G401.6 (cell line): ENCODE measurements at regions not wholly inside any gene's neighbourhood (a gene's known extent, or its start where the extent isn't known, plus 50 kb on each side); places are given as distances from the start of the nearest gene placed in this dataset.
"Not testable (repeated sequence)": the region's sequence is repeated elsewhere in the genome, so short reads cannot be mapped to it uniquely, and the experiment has no call there.

ENCODE experiments used
- FAIRE-seq: peaks from 2 replicates; lab custom pipeline; 2012; peaks lifted over from hg19 to GRCh38; lab: Jason Lieb, UNC

DNA sequence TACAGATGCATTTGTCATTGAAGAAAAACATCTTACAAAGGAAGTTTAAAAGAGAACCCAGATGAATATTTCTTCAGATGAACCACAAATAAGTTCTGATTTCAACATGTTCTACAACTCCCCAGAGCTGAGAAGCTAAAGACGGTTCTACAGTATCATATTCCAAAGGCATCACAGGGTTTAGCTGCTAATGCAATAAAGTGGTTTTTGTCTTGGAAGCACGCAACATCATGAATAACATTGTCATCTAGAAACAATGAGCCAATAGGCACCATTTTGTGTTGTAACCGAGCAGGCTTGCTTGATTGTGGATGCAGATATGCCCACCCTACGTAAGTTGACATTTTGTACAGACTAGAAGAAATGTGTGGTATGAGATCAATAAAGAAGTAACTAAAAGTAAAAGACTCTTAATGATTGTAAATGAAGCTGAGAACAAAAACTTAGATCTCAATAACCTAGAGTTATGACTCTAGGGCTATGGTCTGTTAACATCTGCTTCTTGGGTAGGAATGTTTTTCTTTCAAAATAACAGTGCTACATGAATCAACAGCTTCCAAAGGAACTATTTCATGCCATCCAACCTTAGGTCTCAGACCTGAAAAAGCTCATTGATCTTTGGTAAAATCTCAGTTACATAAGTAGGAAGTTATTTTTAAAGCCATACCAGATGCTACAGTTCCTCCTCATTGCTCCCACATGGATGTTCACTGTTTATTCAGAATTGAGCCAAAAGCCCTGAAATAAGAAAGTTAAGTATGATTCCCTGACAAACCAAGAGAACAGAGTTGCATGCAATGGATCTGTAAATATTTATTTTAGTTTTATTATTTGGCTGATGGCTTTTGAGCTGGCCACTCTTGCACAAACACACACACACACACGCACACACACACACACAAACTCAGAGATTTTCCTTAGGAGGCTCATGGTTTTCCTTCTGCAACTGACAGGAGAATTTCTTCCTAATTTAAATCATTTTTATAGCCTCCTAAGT lies 118.7 kb upstream of the SLCO6A1 start:
- no peak for FAIRE-seq

DNA sequence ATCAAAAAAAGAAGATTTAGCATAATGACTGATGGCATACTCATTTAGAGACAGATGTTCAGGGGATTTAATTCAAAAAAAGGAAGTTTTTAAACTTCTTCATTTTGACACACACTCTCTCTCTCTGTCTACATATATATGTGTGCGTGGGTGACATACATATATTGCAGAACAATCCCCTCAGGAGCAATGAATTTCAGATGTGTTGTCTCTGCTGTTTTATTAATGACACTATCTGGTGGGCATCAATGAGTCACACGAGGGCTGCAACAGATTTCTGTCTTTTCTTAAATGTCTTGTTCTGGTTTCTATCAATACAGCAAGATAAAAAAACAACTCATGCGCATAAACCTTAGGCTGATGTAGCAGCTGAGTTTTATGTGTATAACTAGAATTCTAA lies 123.5 kb upstream of the SLCO6A1 start:
- FAIRE-seq: no peak

DNA sequence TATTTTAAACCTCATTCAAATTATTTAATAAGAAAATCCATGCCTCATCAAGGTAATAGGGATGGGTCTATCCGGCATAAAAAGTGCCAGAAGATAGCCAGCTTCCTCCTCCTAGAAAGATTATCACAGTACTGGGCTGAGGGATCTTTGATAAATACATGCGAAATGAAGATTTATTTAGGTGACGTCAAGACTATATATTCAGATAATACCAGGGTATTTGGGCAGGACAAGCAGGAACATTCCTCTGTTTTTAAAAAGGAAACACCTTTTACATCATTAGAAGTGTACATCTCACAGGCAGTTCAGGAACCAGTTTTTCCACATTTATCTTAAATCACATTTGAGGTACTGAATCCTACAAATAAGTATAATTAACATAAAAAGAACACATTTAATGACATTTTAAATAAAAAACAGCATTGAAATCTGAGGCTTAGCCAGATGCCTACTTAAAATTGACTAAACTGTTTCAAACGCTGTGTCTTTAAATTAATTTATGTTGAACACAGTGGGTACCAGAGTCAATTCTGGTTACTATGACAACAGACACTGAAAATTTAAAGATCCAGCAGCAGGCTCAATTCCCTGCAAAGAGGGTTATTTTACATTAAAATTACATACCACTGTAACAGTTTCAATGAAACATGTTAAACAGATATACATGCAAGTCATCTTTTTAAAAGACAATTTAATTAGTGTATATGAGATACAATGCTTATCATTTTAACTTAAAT lies 124.7 kb upstream of the SLCO6A1 start:
- FAIRE-seq: no peak

DNA sequence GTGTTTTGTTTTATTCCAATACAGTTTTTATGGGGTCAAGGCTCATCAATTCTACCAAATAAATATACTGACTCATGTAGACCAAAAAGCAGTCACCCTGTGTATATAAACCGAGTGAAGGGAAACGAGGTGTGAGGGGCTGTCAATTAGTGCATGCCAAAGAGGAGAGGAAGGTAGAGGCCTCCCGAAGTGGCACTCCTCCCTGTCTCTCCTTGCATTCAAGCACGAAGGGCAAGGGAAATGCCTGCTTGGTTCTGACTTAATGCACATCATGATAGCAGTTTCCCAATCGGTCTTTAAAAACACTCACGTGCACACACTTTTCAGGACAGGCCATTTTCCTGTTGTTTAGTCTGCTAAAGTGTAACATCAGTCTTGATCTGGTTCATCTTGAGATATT lies 125.6 kb upstream of the SLCO6A1 start:
- FAIRE-seq: no peak

DNA sequence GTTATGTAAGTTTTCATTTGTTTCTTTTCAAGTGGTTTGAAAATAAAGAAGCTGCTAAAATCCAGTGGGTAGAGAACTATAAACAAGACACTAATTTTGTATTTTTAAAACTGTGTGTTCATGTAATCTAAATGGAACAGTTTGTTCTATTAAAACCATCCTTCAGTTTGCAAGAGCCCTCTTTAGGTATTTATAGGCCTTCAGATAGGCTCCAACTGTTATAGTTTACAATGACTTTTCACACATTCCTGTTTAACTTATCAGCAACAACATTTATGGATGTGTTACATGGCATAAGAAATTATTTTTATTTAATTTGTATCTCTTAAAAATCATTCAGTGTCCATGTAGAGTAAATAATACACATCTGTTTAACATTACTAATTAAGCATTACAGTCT lies 126.7 kb upstream of the SLCO6A1 start:
- no peak for FAIRE-seq

DNA sequence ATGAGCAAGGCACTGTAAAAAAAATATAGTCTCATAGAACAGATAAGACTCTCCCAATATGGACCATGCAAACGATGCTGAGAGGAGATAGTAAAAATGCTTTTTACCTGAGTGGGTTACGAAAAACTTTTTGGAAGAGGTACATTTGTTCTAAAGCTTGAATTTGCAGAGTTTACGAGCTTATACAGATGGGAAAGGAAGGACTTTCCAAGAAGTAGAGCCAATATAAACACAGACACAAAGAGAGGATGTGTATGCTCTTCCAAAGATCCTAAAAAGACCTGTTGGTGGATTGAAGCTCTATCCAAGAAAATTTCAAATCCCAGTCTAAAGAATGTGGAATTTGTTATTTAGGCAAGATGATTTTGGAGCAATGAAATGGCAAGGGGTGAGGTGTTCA lies 127.1 kb upstream of the SLCO6A1 start:
- no peak for FAIRE-seq

DNA sequence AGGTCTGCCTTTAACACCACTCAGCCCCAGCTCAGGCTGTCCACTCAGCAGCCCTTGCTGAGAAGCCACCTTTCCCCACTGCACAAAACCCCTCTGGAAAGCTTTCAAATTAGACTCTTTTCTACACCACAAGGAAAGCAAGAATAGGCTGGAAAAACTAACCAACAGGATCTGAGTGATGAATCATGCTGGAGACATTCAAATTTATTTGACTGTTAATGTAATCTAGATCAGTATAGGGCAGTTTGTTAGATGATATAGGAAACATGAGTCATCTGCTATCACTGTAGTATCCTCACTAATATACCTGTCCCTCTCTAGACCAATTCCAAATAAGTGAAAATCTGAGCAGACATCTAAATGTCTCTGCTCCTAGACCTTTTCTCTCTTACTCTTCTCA lies 127.8 kb upstream of the PAM start:
- no peak for FAIRE-seq

DNA sequence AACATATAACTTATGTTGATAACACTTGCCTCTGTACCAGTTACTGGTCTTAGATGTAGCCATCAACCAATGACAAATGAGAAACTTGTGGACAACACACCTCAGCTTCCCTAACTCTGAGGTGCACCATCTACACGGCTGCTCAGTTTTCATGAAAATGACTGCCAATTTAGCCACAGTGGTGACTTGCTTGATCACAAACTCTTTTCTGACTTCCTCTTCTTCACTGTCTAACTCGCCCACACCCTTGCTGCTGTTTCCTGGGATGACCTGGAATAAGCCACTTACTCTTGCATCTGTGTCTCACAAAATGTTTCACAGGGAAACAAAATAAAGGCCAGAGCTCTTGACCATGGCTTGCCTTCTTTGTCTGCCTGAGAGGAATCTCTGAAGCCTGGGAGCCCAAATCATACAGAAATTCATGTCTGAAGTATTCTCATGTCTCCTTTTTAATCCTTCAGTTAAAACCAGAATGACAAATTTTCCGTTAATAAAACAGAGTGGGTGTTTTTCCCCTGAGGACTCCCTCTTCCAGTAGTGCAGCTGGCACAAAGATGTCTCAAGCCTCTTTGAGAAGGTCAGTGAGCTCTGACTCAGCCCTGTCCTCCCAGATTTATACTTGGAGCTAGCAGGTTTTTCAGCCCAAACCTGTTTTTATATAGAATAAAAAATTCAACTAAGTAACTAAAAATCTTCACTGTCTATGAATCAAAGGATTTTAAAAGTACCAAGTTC lies 126.5 kb upstream of the PAM start:
- no peak for FAIRE-seq

DNA sequence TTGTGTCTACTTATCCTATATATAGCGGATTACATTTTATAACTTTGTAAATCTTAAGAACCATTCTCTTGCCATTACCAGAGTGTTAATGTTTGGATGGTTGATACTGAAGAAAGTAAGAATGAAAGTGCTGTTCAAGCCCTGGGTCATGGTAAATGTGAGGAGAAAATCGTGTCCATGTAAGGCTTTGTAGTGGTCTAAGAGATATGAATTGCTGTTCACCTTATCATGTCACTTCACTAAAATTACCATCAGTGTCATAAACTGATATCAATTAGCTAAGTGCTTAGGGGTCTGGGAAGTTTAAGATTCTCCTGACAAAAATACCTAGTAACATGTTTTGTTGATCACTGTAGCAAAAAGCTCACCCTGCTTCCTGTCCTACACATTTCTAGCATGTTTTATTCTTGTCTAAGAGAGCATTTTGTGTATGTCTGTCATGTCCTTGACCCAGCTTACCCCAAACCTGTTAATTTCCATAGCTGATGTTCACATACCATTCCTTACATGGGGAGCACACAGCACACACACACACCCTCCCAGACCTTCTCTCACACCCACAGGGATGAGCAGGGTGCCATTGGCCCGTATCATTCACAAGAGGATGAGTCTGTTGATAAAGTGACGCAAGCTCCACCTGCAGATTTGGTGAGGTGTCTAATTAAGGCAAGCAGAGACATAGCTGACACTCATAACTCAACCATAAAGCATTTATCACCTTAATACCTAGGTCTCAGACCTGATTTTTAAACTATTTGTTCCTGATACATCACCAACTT lies 125.1 kb upstream of the PAM start:
- no peak for FAIRE-seq

DNA sequence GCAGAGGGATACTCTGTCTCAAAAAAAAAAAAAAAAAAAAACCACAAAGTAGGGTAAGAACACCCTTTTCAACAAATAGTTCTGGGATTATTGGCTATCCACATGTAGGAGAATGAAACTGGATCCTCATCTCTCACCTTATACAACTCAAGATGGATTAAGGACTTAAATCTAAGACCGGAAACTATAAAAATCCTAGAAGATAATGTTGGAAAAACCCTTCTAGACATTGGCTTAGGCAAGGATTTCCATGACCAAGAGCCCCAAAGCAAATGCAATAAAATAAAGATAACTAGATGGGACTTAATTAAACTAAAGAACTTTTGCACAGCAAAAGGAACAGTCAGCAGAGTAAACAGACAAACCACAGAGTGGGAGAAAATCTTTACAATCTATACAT lies 119.7 kb upstream of the PAM start:
- FAIRE-seq: not testable (repeated sequence)

DNA sequence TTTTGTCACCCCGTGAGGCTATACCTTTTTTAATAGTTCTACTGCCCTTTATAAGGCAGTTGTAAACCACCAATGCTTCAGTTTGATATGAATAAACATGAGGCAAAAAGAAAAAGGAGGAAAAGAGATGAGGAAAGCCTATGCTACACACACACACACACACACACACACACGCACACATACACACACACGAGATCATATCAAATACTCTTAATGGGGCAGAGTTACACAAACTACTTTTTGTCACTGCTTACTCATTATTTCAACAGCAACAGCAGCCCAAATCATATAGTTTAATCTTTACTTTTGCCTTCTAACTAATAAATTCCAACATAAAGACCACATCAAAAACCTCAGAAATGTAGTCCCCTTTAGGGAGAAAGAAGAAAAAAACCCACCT lies 116.8 kb upstream of the PAM start:
- no peak for FAIRE-seq

DNA sequence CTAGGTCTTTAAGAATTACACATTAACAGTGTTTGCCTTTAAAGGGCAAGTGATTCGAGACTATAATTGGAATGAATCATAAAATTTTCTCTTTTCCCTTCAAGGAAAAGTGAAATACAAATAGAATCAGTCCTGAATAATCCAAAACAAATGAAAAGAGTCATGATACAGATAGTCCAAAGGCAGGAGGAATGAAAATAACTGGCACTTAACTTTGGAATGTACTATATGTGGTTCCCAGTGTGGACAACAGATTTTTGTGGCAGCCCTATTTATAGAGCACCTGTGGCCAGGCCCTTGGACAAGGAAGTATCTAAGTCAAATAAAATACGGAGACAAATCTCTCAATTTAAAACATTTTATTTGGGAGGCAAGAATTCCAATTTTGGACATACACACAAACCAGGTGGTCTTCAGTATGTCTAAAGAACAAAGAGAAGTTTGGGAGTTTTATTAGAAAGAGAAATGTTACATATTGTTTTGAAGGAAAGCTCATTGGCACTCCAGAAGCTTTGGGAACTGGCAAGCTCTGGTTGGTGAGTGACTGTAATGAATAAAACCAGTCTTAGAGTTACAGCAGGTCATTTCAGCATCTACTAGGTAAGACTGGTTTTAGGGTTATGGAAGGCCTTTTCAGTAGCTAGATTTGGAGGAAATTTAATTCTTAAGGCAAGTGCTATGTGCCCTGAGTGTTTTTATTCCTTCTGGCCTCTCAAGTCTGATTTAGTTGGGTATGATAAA lies 116.0 kb upstream of the PAM start:
- FAIRE-seq: no peak

DNA sequence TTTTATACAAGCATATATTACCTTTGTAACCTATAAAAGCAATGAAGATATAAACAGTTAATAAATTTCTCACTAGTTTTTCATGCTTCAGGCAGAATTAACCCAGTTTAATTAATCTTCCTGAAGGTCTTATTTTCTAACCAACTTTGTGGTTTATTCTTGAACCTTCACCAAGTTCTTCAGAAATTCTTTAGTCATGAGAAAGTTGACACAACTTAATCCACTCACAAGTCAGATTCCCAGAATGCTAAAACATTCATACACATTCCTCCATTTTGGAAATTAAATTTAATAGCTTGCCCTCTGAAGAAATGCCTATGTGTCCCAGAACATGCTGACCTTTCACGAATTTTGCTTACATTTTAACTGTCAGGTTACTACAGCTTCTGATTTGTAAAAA lies 105.4 kb upstream of the PAM start:
- FAIRE-seq: no peak

DNA sequence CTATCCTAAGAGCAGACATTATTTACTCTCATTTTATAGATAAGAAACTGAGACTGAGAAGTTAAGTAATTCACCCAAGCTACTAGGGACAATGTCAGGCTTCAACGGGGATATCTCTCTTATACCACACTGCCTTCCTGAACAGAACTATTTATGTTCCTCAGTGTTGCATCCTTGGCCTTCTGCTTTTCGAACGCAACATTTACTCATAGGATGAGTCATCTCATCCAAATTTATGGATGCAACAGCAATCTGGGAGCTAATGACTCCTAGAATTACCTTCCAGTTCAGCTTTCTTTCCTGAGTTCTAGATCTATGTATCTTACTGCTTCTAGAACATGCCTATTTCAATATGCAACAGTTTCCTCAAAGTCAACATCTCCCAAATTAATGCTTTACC lies 103.6 kb upstream of the PAM start:
- no peak for FAIRE-seq

DNA sequence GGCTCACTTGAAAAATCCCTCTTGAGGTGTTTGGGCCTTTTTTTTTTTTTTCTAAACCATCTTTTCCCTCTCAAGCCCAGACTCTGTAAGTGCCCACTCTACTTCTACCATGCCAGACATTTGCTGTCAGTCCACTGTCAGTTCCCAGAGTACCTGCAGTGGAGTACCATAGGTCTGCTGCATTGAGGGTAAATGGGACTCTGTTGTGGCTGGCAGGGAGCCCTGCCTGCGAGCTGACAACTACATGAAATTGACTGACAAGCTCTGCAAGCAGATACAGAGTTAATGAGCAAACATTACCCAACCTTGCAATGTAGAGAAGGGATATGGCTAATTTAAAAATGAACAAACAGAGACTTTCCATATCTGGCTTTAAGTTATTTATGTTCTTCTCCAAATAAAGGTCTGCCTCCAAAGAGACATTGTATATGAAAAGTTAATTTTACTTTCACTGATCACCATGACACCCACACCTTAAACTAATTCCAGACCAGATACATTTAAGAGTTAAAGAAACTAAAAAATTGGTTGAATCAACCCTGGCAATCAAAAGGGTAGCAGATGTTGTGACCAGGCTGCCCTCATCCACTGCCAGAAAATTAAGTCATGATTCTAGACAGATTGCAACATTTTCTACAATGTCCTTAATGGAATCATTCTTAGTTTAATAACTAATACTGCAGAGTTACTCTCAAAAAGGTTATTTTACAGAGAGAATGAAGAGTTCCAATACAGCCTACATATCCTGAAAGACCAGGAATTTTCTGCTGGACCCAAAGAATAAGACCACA lies 100.4 kb upstream of the PAM start:
- FAIRE-seq: no peak

DNA sequence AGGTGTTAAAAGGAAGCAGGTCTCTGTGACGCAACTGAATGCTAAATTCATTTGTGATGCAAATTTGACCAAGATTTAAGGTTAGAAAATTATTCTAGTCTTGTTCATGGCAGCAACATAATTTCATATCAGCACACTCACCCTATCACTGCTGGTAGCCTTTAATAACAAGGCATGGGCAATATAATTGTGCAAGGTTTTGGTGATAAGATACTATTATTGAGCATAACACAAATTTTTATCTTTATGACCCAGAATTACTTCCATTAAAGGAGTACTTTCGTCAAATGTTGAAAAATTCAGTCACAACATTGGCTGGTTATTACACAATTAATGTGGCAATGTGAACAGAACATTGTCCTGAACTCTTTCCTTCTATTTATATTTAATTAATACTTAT lies 96.0 kb upstream of the PAM start:
- no peak for FAIRE-seq

DNA sequence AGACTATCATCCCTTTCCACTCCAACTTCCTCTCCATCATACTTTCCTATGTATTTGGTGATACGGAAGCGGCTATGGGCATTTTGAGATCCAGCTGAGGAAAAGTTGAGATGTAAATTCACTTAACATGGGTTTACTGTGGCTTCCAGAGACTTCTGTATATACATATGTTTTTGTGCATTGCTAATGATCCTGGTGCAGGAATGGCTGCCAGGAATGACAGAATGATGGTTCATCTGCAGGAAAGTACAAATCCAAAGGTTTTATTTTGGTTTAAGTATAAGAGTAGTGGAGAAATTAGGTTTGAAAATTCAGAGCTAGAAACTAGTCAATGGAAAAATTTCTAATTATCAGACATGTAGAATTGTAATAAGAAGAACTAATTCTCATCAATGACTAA lies 95.0 kb upstream of the PAM start:
- no peak for FAIRE-seq

DNA sequence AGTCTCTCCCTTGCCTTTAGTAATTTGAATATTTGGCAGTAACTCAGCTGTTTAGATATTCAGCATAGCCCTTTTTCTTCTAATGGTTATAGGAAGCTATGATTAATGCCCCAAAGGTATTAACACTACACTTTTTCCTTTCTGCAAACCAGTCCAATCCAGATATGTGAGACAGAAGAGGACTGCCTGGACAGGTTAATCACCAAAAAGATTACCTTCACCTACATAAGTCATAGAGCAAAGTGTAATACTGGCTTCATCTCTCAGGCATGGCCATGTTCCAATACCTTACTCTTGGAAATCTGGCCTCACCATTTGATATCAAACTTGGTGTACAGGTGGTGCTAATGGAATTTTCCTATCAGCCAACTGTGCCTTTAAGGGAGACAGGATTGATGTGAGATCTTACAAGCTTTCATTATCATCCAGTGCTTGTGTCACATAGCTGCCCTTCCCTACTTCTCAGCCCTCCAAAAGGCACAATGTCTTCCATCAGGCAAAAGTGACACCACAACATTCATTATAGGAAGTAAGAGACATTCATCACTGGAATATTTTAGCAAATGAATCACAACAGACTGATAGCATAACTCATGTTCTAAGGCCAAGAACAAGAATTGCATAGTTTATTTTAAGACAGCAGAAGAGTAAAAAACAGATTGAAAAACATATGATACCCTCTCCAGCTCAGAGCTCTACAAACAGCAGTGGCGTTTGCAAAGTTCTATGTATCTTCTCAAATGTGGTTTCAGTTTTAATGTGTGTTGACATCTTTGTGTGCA lies 91.2 kb upstream of the PAM start:
- no peak for FAIRE-seq

DNA sequence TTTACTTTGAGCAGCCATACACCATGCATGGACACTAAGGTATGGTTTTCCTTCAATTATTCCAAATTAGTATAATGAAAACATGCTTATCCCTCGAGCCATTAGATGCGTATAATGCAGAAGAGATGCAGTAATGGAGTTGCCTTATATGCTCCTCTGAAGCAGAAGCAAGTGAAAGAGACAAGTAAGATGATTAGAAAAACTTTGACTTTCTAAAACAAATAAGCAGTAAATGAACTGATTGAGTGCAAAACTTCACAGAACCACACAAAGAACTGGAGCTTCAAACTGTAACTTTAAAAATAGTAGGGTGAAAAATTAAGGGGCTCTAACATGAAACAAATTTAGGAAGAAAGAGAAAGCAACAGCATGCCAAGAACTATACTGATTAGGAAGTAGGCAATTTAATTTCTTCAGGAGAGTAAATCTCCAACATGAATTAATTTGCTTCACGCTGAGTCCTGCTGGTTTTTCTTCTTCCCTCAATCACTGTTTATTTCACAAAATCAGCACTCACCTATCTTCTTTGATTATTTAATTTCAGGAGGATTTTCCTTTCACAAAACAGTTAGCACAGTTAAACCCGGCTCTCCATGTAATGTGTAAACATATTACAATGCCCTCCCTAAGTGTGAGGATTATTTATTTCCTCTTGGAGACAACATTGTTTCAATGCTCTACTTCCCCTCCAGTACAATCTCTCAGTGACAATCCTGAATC lies 90.3 kb upstream of the PAM start:
- no peak for FAIRE-seq
